HG03354 (cell line): ENCODE measurements at regions not wholly inside any gene's neighbourhood (a gene's known extent, or its start where the extent isn't known, plus 50 kb on each side); places are given as distances from the start of the nearest gene placed in this dataset.
"Not testable (repeated sequence)": the region's sequence is repeated elsewhere in the genome, so short reads cannot be mapped to it uniquely, and the experiment has no call there.

Source experiments
- ATAC-seq: cut with Tn5 transposase; IDR thresholded peaks from one replicate; pipeline ENCODE4 v1.9.1; 2021; ENCODE audit warnings: mild to moderate bottlenecking; ENCODE audit not compliant: unreplicated experiment, poor library complexity, severe bottlenecking

- no peak for ATAC-seq
Measured at GRCh38 chr14:39694341-39694740, 262.1 kb upstream of the FBXO33 start.

- ATAC-seq, result no peak
Measured at GRCh38 chr14:39683691-39684260, 251.5 kb upstream of the FBXO33 start.

GRCh38 chr14:39682582-39682981 is 250.3 kb upstream of the FBXO33 start:
- no peak for ATAC-seq

- ATAC-seq, result no peak
Measured at GRCh38 chr14:39681782-39682399, 249.7 kb upstream of the FBXO33 start.

DNA sequence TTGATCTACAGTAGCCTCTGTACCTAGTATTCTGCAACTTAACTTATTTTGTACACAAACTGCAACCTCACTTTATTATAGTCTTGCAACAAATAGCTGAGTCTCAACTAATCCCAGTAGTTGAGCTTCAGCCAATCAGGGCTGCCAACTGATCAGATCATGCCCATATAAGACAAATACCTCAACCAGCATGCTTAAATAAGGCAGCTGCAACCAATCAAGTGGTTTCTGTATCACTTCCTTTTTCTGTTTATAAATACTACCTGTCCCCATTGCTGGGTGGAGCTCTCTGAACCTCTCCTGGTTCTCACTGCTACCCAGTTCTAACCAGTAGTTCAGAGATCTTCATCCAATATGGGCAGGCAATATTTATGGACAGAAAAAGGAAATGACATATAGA is 248.5 kb upstream of the FBXO33 start:
- peak; percentile 98 for ATAC-seq

- ATAC-seq, result no peak
Measured at GRCh38 chr14:39673734-39674133, 241.5 kb upstream of the FBXO33 start.

DNA sequence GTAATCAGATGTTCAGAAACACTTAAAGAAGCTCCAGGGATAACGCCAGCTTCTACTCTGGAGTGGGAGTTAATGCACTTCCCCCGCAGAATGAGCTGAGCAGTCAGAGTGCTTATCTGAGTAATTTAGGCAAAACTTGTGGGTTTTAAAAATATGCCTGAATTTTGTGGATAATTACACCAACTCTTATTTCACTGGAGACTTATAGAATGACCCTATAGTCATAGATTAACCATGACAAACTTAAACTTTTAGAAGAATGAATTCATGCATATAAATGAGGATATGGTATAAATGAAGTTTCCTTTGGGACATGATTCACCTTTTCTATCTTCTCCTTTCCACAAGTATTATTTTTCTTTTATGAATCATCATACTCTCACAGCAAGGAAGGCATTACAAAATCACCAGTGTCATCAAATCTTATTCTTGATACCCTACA is 241.1 kb upstream of the FBXO33 start:
- ATAC-seq, result no peak

DNA sequence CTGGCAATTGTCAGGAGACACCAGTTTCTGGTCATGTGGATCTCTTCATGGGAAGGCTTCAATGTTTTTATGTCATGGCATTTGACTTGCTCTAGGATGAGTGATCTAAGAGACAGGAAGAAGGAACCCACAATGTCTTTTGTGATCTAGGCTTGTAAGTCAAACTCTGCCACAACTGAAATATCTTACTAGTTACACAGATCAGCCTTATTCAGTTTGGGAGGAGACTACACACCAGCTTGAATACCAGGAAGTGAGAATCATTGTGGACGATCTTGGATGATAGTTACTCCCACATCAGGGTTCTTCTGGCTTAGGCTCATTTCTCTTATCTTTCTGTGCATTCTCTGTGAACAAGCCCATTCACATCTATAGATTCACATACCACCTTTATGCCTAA is 236.2 kb upstream of the FBXO33 start:
- ATAC-seq, result no peak

DNA sequence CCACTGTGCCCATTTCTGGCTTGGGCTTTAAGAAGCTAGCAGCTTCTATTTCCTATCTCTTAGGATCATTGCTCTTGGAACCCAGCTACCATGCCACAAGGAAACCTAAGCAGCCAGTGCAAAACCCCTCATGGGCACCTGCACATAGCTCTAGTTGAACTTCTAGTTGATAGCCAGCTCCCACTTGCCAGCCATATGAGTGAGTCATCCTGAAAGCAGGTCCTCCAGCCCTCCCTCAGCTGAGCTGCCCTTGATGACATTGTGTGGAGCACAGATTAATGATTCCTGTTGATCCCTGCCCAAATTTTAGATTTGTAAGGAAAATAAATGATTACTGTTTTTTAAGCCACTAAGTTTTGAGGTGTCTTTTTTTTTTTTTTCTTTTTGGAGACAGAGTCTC is 234.2 kb upstream of the FBXO33 start:
- ATAC-seq, result no peak

DNA sequence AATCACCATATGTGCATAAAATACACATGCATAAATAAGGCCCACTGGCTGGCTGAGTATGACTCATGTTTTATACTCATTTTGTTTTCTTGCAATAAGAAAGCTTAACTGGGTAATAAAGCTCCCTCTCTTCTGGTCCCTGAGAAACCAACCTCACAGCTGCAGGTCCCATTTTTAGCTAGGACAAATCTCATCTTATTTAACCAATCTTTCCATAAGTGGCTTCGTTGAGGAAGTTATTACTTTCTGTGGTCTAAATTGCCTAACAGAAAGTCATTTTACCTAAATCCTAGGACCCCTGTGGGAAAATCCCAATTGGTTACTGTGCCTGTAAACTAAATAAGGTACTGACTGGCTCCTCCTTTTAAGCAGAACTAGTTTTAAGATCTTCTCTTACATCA is 232.8 kb upstream of the FBXO33 start:
- no peak for ATAC-seq

- no peak for ATAC-seq
Measured at GRCh38 chr14:39664646-39665045, 232.4 kb upstream of the FBXO33 start.

- ATAC-seq, result peak; percentile 61
Measured at GRCh38 chr14:39641224-39641623, 209.0 kb upstream of the FBXO33 start.

- ATAC-seq, result not testable (repeated sequence)
Measured at GRCh38 chr14:39639009-39639408, 206.8 kb upstream of the FBXO33 start.

- ATAC-seq, result no peak
Measured at GRCh38 chr14:39628087-39628486, 195.9 kb upstream of the FBXO33 start.

GRCh38 chr14:39626589-39627576 is 194.7 kb upstream of the FBXO33 start:
- no peak for ATAC-seq

DNA sequence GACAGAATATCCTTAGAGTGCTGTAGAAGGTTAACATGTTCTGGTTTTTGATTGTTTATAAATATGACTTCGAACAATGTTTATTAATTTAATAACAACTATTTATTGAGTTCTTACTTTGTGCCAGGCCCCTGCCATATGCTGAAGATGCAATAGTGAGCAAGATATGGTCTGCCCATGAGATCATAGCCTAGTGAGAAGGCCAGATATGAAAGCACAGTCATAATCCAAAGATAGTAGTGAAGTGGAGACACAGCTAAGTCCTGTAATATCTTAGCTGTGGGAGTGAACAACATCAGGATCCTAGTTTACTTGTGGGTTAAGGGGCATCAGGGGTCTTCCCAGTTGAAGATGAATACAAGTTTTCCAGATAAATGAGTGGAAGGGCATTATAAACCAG is 189.4 kb upstream of the FBXO33 start:
- ATAC-seq, result no peak

DNA sequence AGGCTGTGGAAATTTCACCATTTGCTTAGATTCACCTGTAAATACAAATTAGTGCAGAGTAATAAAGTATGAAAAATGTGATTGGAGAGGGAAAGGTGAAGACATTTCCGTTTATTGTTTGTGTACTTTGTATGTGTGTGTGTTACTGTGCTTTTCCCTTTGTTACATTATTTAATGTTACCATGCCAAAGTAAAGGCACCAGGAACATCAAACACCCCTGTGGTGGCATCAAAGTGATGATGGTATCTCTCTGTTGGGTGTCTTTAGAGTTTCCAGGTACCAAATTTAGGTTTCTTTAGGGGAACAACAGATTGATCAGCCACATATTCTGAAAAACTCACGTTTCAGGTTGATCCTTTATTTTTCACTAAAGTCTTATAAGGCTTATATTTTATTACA is 189.0 kb upstream of the FBXO33 start:
- ATAC-seq, result no peak

GRCh38 chr14:39617537-39617936 is 185.3 kb upstream of the FBXO33 start:
- ATAC-seq, result no peak

DNA sequence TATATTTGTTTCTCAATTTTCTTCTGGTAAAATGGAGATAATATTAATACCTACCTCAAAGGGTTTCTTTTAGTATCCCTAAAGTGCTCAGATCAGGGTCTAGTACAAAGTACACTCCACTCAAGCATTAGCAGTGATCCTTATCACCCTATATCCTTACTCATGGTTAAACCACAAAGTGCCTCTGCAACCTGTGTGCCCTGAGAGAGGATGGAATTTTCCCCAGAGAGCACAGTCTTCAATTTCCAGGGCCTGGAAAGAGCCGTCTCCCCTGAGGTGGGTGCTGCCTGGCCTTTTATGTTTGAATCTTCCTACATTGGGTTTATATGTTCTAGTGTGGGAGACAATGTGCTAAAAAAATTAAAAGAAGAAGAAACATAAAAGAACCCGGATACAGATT is 183.1 kb upstream of the FBXO33 start:
- ATAC-seq, result no peak

- no peak for ATAC-seq
Measured at GRCh38 chr14:39614297-39614923, 182.2 kb upstream of the FBXO33 start.
